ENCODE measurements at regions not wholly inside any gene's neighbourhood (a gene's known extent, or its start where the extent isn't known, plus 50 kb on each side); places are given as distances from the start of the nearest gene placed in this dataset.

DNA sequence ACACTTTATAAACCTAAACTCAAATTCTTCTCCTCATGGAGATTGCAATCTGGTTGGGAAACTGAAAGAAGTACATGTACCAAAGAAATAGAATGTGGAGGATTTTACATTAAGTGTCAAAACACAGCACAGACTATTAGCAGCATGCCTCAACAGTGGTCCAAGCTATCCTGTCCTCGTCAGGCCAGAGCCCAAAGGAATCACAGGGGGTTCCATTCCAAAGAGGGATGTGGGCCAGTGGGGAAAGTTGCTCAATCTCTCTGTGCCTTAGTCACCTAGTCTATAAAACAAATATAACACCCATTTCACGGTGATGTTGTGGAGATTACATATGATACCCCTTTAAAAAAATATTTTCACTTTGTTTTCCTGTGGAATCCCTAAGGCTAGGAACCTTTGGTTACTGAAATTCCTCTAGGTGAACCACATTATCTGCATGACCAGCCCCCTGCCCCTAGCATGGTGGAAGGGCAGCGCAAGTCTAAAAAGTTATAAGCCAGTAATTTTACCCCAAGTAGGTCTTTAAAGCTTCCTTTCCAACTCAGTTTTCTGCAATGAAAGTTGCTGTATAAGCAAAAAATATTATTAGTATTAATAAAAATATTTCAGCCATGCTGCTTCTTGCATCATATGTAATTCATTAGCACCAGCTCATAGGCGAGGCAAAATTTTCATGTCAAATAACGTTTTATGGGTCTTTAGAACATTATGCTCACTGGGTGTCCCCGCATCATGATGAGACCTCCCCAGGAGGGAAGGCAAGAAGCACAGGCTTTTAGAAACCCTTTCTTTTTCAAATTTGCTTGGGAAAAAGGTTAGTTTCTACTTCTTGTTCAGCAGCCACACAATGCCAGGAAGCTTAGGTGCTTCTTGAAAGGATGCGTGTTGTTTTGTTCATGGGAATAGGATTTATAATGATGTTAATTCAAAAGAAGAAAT is 548.8 kb upstream of the PKN2 start:
- no peaks in the 10 kb centered on the region for H3K36me3 ChIP-seq
- TF ChIP-seq, protein P1, sequence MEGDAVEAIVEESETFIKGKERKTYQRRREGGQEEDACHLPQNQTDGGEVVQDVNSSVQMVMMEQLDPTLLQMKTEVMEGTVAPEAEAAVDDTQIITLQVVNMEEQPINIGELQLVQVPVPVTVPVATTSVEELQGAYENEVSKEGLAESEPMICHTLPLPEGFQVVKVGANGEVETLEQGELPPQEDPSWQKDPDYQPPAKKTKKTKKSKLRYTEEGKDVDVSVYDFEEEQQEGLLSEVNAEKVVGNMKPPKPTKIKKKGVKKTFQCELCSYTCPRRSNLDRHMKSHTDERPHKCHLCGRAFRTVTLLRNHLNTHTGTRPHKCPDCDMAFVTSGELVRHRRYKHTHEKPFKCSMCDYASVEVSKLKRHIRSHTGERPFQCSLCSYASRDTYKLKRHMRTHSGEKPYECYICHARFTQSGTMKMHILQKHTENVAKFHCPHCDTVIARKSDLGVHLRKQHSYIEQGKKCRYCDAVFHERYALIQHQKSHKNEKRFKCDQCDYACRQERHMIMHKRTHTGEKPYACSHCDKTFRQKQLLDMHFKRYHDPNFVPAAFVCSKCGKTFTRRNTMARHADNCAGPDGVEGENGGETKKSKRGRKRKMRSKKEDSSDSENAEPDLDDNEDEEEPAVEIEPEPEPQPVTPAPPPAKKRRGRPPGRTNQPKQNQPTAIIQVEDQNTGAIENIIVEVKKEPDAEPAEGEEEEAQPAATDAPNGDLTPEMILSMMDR (IDR thresholded peaks at IDR 0.05): no peak
- no peak overlapping the region for H3K4me3 ChIP-seq
- H3K9me3 ChIP-seq: no peaks in the 10 kb centered on the region
- intact Hi-C loops (cut with DNase I): no loop called here
- no peak overlapping the region for H3K27ac ChIP-seq
- no peaks in the 10 kb centered on the region for H3K27me3 ChIP-seq
- no peaks in the 10 kb centered on the region for H3K4me1 ChIP-seq
- no peak for DNase-seq (ENCODE audit: low spot score in 2 of 2)

DNA sequence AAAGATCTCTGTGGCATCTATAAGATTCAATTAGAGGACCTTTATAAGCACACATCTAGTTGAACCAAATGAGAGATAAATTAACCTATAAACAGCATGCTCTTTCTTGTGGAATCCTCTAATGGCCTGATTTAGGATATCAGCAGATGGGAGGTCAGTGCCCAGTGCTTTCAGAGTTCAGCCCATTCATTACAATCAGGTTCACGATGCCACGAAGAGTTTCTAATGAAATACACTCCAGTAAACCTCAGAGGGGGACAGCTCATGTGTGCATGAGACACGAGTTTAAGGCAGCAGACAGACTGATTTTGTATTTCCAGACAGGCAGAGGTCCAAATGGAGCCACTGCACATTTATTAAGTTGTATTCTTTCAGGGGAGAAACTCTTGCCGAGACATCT is 544.4 kb upstream of the PKN2 start:
- Histone ChIP-seq H3K4me3 (no peak overlapping the region), H3K36me3 (no peaks in the 10 kb centered on the region), H3K4me1 (no peaks in the 10 kb centered on the region), H3K9me3 (no peaks in the 10 kb centered on the region), H3K27ac (no peak overlapping the region), H3K27me3 (no peaks in the 10 kb centered on the region)
- DNase-seq (ENCODE audit: low spot score in 2 of 2): no peak
- TF ChIP-seq, protein P1 (IDR thresholded peaks at IDR 0.05): no peak
- intact Hi-C loops (cut with DNase I): no loop called here

DNA sequence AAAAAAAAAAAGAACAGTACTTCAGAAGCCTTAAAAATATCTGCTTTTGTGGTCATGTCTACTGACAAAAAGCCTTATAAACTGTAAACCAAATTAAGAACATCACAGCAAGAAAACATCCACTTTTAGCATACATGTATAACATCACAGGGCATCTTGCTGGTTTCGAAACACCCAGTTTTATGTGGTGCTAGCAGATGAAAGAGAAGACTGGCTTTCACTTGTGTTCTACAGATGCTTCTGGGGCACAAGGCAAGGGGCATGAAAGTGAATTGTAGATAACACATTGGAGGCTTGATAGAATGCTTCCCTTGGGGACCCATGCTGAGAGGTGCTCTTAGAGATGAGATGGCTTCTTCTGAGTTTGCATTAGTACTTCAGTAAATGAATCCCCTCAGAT is 543.7 kb upstream of the PKN2 start:
- no peak for DNase-seq (ENCODE audit: low spot score in 2 of 2)
- TF ChIP-seq, protein P1 (IDR thresholded peaks at IDR 0.05): no peak
- H3K27me3 ChIP-seq: no peaks in the 10 kb centered on the region
- H3K4me1 ChIP-seq: no peaks in the 10 kb centered on the region
- H3K27ac ChIP-seq: no peak overlapping the region
- no peak overlapping the region for H3K4me3 ChIP-seq
- intact Hi-C loops (cut with DNase I): no loop called here
- H3K36me3 ChIP-seq: no peaks in the 10 kb centered on the region
- H3K9me3 ChIP-seq: no peaks in the 10 kb centered on the region

DNA sequence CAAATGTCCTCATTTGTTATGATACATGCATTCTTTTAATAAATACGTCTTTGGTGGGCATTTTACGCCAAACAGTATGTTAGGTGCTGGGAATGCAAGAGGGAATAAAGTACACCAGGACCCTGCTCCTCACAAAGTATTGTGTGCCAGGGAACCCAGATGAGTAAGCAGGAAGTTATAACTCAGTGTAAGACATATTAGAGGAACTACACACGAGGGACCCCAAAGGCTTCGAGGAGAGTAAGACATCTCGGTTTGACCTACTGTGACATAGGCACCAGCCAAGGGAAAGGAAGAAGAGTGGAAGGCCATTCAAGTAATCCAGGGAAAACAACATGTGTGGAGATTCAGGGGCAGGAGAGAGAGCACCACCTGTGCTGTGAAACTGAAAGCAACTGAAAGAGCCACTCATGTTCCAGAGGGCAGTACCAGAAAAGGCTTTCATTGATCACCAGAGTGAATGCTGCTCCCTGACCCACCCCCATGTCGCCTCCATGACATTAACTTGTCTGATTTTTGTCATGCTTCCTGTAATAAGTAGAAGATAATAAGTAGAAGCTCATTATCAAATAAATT is 542.5 kb upstream of the PKN2 start:
- TF ChIP-seq, protein P1 (IDR thresholded peaks at IDR 0.05): no peak
- Histone ChIP-seq H3K27me3 (no peaks in the 10 kb centered on the region), H3K4me3 (no peak overlapping the region), H3K27ac (no peak overlapping the region), H3K36me3 (no peaks in the 10 kb centered on the region), H3K9me3 (no peaks in the 10 kb centered on the region), H3K4me1 (no peaks in the 10 kb centered on the region)
- intact Hi-C loops (cut with DNase I): no loop called here
- no peak for DNase-seq (ENCODE audit: low spot score in 2 of 2)

DNA sequence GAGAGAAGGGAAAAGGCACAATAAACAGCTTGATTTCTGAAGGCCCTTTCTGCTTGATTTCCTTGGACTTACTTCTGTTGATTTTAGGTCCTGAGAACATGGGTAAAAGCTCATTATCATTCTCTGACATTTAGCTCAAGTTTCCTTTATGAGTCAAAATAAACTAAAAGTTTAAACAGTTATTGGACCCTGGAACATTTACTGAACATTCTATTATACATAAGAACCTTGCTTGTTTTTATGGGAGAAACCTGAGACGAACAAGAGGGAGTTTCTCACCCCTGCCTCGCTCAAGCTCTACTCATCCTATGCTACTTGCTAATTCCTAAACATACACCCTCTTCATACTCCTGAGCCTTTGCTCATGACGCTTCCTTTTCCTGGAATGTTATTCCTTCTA is 538.3 kb upstream of the PKN2 start:
- DNase-seq (ENCODE audit: low spot score in 2 of 2): no peak
- Histone ChIP-seq H3K4me3 (no peak overlapping the region), H3K27ac (no peak overlapping the region), H3K36me3 (no peaks in the 10 kb centered on the region), H3K27me3 (no peaks in the 10 kb centered on the region), H3K4me1 (no peaks in the 10 kb centered on the region), H3K9me3 (no peaks in the 10 kb centered on the region)
- TF ChIP-seq, protein P1 (IDR thresholded peaks at IDR 0.05): no peak
- intact Hi-C loops (cut with DNase I): no loop called here

Measured in ascending aorta (tissue), 2 donors.